ENCODE measurements at regions not wholly inside any gene's neighbourhood (a gene's known extent, or its start where the extent isn't known, plus 50 kb on each side); places are given as distances from the start of the nearest gene placed in this dataset.

DNA sequence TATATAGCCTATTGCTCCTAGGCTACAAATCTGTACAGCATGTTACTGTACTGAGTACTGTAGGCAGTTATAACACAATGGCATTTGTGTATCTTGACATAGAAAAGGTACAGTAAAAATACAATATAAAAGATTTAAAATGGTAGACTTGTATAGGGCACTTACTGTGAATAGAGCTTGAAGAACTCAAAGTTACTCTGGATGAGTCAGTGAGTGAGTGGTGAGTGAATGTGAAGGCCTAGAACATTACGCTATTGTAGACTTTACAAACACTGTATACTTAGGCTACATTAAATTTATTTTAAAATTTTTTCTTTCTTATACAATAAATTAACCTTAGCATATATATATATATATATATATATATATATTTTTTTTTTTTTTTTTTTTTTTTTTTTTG lies 140.0 kb upstream of the UBE2E1 start:
- no peak for DNase-seq

DNA sequence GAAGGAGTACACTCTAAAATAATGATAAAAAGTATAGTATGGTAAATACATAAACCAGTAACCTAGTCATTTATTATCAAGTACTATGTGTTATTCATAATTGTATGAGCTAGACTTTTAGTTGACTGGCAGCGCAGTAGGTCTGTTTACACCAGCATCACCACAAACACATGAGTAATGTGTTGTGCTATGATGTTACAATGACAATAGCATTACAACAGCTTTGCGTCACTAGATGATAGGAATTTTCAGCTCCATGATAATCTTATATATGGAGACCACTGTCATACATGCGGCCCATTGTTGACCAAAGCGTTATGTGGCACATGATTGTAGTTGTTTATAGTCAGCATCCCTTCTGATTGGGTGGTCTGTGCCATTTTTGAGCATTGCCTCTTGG lies 138.9 kb upstream of the UBE2E1 start:
- no peak for DNase-seq

DNA sequence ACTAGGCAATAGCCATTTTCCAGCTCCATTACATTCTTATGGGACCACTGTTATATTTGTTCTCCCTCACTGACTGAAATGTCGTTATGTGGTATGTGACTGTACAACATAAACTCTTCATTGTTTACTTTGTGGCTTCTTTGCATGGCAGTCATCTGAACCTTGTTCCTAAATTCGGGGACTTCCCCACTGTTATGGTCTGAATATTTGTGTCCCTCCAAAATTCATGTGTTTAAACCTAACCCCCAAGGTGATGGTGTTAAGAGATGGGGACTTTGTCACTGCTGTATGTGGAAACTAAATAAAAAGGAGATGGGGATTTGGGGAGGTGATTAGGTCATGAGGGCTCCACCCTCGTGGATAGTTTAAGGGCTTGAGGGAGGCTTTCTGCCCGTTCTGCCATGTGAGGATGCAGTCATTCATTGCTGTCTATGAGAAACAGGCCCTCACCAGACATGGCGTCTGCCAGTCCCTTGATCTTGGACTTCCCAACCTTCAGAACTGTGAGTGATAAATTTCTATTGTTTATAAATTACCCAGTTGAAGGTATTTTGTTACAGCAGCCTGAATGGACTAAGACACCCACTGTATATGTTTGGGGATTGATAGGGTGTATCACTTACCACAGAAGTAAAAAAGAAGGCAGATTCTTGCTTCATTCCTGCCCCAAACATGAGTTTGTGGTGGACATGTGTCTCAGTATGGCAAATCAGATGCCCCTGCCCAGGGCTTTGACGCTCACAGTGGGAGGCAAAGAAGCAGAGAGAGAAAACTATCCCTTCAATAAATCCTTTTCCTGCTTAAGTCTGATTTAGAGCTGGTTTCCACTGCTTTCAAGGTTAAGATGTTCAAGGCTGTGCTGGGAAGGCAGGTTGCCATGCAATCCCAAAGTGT lies 138.0 kb upstream of the UBE2E1 start:
- DNase-seq, result no peak

DNA sequence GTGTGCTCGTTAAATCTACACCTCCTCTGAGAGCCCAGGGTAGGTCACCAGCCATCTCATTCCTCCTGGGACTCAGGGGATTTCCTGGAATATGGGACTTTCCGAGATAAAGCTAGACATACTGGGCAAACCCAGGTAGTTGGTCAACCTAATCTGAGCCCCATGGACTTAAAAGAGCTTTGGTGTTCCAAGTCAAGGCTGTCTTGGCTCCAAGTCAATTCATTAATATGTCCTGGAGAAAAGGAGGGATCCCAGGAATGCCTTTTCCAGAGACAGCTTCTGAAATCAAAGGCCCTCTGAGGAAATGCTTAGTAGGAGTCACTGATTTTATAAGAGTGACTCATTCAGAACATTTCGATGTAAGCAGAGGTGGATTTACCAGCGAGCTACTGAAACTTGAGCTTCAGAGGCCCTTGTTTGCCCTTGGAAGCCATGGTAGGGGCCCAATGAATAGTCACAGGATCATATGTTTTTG lies 137.3 kb upstream of the UBE2E1 start:
- DNase-seq, result peak; percentile 35 to 86

DNA sequence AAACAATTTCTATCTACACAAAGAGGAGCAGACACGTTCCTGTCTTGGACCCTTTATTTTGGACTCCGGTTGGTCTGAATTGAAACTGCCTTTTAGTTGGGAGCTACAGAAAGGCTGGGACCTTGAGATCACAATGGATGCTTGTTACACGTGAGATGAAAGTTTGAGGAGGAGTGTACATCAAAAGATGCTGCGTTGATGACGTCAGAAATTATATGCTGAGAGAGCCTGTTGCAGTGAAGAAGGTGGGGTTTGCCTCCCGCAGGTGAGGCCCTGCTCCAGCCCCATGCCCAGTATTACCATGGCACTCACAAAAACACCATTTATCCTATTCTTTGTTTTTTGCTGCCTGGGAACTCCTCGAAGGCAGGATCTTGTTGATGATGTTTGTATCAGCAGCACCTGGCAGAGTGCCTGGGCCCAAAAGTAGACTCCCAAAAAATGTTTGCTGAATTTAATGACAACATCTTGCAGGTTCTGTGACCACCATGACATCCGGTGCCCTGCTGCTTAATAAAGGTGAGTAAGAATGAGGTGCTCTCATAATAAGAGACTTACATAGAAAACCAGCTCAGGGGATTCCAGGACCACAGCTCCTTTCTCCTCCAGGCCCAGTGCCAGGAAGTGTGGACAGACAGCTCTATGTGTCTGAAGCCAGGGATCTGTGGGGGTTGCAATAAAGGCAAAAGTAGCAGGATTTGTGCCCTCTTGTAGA lies 136.1 kb upstream of the UBE2E1 start:
- no peak for DNase-seq

DNA sequence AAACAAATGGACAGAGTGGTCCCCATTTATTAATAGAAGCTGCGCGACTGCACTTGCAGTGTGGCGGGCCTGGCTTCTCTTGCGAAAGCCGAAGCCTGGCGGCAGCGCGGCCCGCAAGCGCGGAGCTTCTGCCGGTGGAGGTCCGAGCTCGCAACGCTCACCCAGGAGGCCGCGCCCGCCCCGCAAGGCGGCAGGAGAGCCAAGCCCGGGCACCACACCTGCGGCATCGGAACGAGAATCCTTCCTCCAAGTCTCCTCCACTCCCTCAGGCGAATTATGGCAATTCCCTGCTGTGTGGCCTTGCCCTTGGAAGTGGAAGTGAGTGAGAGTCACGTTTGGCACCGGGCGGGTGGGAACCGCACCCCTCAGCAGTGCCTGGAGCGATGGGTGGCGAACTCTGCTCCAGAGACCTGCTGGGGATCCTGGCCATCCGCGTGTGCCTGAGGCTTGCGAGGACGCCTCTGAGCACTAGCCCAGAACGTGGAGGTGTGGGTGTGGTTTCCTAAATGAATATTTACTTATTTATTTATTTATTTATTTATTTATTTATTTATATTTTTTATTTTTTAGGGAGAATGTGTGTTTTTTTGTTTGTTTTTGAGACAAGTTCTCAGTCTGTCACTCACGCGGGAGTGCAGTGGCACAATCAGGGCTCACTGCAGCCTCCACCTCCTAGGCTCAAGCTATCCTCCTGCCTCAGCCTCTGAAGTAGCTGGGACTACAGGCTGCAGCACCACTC lies 133.7 kb upstream of the UBE2E1 start:
- DNase-seq, result no peak

DNA sequence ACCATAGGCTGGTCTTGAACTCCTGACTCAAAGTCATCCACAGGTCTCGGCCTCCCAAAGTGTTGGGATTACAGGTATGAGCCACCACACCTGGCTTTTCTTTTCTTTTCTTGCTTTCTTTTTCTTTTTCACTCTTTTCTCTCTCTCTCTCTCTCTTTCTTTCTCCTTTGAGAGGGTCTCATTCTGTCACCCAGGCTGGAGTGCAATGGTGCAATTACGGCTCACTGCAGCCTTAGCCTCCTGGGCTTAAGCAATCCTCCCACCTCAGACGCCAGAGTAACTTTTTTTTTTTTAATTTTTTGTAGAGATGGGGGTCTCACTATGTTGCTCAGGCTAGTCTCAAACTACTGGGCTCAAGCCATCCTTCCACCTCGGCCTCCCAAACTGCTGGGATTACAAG lies 133.1 kb upstream of the UBE2E1 start:
- no peak for DNase-seq

DNA sequence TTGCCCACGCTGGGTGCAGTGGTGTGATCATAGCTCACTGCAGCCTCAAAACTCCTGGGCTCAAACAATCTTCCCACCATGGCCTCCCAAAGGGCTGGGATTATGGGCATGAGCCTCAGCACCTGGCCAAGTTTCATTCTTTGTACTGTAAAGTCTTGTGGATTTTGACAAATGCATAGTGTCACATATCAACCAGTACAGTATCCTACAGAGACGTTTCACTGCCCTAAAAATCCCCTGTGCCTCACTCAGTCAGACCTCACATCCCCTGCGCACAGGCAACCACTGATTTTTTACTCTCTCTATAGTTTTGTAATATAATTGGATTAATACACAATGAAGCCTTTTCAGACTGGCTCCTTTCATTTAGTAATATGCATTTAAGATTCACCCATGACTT lies 130.7 kb upstream of the UBE2E1 start:
- no peak for DNase-seq

DNA sequence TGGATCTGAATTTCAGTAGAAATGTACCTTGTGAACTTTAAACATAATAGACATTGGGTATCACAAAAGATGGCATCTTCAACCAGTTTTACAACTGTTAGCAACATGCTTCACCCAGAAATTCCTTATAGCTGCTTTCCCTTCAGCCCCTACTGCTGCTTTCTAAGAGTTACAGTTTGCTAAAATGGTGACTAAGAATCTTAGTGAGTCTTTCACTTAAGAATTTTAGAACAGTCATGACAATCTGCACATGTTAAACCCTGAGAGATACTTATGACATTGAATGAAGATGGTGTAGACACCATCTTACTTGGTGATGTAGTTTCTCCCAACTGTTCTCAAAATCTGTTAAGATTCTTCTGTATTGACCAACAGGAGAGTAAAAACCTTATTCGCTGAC lies 129.7 kb upstream of the UBE2E1 start:
- DNase-seq, result no peak

DNA sequence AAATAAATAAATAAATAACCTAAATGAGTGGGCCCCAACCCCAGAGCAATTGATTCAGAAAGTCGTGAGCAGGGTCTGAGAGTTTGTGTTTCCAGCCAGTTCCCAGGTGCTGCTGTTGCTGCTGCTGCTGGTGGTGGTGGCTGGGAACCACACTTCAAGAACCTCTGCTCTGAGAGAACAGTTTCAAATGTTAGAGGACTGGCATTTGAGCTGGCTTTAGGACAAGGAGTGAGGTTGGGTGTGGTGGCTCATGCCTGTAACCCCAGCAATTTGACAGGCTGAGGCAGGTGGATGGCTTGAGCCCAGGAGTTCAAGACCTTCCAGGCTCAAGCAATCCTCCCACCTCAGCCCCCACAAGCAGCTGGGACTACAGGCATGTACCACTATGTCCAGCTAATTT lies 123.1 kb upstream of the UBE2E1 start:
- no peak for DNase-seq

DNA sequence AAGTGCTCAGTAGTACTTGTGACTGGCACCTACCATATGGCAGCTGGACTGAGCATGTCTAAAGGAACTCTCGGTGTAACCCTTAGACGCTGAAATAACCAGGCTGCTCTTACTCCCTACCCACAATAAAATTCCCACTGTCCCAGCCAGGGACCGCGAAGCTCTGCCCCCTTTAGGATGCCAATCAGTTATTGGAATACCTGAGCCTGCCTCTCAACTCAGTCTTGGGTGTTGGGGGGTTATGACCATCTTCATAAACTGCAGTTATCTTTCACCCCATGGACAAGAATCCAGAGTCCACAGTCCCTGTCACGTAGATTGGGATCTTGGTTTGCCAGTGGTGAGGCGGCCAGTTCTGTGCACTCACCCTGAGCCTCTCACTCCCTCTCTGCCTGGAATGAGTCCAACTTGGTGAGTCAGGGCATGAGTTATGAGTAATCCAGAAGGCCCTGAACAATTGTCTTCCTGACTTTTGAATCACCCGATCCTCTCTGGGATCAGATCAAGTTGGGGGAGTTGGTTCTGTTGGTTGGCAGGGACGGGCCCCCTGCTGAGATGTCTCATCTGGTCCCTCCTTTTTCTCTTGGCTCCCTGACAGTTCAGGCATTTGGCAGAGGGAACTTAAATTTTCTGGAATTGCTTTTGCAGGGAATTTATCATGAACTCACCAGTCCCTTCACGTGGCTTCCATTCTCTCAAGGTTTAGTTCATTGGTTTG lies 120.1 kb upstream of the UBE2E1 start:
- DNase-seq, result peak; percentile 97 to 98

DNA sequence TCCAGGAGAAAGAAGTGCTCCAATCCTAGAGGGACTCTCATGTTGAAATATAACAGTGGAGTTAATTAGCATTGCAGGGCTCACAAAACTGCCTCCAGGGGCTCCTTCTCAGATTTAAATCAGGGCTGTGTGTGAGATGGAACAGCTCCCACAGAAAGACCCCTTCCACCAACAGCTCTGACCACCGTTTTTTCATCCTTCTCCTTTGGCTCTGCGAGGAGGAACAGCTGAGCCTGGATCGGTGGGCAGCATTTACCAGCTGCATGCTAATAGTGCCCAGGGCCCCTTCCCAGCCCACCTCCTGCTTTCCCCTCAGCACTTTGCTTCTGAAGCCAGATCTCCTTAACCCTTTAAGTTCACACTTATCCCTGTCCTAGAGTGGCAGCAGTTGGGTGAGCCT lies 119.2 kb upstream of the UBE2E1 start:
- DNase-seq, result no peak

DNA sequence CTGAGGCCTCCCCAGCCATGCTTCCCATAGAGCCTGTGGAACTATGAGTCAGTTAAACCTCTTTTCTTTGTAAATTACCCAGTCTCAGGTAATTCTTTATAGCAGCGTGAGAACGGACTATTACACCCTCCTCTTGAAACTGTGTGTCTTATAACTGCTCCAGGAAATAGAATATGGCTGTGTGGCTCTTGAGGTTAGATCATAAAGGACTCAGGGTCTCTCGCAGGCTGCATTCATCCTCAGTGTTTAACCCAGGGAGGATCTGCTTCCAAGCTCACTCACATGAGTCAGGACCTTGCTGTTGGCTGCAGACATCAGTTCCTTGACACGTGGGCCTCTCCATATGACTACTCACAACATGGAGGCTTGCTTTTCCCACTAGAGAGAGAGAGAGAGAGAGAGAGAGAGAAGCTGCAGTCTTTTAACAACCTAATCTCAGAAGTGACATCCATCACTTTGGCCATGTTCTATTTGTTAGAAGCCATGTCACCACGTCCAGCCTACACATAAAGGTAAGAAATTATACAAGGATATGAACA lies 114.3 kb upstream of the UBE2E1 start:
- DNase-seq, result no peak

DNA sequence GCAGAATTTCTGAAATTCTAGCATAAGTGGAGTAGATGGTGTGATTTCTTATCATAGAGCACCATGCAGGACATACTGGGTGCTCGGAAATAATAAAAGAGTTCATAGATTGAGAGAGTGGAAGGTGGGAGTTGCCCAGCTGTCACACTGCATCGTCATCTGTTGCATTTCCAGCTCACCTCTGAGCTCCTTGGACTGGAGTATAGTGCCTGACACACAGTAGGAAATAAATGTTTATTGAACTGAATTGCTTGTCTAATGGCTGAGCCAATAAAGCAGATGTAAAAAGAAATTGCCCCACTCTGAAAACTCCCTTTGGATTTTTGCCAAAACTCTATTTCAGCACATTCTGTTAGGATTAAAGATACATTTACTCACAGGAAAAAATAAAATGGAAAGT lies 108.9 kb upstream of the UBE2E1 start:
- no peak for DNase-seq

DNA sequence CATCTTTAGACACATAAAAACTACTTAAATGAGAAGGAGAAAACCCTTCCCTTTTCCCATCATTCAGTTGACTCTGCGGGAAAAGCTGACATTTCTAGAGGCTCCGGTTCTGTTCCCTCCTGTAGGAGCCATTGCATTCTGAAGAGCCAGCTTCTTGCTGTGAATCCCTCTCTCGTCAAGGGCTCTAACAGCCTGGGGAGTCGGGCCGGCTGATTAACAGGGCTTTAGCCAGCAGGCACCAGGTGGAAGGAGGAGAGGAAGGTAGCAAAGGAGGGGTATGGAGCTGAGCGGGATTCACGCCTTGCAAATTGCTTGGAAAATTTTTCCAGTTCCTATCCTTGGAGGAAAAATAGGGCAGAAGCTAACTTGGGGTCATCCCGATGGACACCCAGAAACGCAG lies 108.3 kb upstream of the UBE2E1 start:
- no peak for DNase-seq

DNA sequence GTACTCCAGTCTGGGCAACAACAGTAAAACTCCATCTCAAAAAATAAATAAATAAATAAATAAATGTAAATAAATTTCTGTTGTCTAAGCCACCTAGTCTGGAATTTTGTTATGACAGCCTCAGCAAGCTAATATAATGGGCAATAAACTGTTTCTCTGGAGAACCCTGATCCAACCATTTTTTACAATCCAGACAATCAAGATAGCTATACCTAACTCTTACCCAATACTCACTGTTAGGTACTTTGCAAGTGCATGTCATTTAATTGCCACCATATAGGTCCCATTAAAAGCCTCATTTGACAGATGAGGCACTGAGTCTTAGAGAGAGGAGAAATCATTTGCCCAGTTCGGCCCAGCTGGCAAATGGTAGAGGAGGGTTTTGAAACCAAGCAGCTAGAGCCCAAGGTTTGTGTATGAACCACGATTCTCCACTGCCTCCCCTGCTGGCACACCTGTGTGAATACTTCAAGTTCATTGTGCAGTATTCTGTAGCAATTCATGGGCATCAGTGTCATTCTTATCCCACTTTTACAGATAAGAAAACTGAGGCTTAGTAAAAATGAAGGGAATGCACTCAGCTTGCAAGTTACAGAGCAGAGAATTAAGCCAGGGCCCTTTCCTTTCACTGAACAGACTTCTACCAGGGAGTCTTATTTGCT lies 107.0 kb upstream of the UBE2E1 start:
- no peak for DNase-seq

DNA sequence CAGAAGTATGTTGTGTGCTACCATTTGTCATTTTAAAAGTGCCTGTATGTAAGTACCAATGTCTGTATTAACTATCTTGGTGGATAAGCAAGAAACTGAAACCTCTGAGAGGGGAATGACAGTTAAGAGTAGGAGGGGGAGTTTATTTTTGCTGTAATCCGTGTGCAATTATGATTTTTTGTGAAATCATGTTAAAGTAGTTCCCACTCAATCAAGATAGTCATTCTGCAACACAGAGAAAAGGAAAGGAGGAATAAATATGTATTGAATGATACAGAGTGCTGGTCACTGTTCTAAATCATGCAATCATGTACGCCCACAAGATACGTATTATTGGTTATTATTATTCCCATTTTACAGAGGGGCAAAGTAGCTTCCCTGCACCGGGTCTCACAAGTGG lies 105.1 kb upstream of the UBE2E1 start:
- DNase-seq, result no peak

DNA sequence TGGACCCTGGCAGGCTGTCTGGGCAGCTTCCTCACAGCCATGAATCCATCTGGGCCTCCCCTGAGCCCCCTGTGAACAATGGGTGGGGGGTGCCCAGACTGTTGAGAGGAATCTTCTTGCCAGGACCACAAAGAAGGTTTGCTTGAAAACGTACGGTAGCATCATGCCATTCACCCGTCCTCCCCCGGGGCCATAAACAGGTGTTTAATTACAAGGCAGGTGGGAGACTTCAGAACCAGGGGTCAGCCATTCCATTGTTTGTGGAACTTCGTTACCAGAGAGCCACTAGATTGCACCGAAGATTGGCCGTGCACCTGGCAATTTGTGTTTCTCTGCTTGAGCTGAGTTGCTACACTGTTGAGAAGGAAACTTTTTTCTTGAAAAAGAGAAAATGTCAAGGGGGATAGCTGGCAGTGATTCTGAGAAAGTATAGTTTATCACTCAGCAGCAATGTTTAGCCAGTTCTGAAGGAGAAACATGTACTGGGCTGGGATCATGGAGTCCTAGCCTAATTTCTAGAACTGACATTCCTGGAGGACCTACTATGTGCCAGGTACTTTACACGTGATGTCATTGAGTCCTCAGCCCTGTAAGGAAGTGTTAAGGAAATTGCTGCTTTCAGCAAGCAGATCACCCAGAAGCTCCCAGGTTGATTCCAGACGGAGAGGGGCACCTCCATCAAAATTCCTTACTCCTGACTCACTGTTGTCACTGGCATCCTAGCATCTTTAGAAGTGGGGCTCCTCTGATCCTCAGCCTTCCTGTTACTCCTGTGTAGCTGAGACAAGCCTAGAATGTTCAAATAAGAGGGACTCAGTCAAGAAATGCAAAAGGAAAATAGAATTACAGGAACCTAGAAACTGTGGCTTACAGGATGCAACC lies 103.8 kb upstream of the UBE2E1 start:
- peak in 1 of 2 experiments; percentile 11 for DNase-seq

DNA sequence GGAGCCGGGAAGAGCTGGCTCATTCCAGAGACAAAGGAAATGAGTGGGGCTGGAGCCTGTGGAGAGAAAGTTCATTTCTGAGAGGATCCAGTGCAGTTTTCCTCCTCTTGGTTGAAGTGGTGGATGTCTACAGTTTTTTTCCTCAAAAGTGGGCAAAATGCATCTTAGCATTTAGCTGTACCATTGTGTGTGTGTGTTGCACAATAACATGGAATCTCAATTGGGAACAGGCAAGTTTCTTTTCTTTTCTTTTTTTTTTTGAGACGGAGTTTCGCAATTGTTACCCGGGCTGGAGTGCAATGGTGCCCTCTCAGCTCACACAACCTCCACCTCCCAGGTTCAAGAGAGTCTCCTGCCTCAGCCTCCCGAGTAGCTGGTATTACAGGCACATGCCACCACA lies 101.5 kb upstream of the UBE2E1 start:
- no peak for DNase-seq

DNA sequence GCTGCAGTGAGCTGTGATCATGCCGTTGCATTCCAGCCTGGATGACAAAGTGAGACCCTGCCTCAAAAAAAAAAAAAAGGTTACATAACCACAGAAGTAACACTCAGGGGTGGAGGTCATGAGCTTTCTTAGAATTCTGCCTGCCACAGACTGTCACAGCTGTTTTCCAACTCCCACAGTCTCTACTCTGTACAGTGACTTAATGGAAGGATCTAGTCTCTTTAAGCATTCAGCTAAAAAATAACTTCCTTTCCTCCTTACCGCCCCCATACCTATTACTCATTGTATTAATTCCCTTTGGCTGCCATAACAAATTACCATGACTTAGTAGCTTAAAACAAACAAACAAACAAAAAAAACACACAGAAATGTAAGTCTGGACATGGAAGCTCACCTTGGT lies 99.6 kb upstream of the UBE2E1 start:
- no peak for DNase-seq

DNA sequence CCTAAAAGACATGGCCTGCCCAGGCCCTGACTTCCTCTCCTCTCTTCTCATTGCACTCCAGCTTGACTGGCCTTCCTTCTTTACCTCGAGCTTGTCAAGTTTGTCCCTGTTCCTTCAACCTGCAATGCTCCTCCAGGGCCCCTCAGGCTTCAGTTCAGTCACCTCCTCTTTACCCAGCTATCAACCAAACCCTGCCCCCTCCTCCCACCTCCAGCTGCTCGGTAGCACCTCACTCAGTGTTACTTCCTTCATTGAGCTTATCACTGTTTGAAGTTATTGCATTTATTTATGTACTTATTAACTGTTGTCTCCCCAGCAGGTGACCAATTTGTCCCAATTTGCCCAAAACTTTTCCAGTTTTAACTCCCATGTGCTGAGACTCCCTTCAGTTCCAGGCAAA lies 95.8 kb upstream of the UBE2E1 start:
- DNase-seq, result no peak

Data from SW 1271 (cell line).